AG04449 (cell line): ENCODE measurements at regions not wholly inside any gene's neighbourhood (a gene's known extent, or its start where the extent isn't known, plus 50 kb on each side); places are given as distances from the start of the nearest gene placed in this dataset.

Experiments used
- CTCF ChIA-PET: fragments of 350-600 bp; formaldehyde crosslinking; extraction: SDS; loops from one replicate; lab custom pipeline; 2021; ENCODE audit warnings: antibody characterized with exemption; lab: Yijun Ruan, JAX
- POLR2A ChIA-PET: fragments of 400-600, 350-600 bp; formaldehyde crosslinking; extraction: SDS; loops from one replicate; lab custom pipeline; 2020; ENCODE audit warnings: antibody characterized with exemption, inconsistent platforms; lab: Yijun Ruan, JAX
- DNase-seq: peaks from one replicate; pipeline ENCODE4 v3.0.0-alpha.2; 2010; ENCODE audit warnings: low read depth, low spot score
- H3K4me3 ChIP-seq: 2 replicates; pipeline ENCODE4 v1.5.1; 2011; ENCODE audit warnings: low read depth, mild to moderate bottlenecking, control low read depth, low read length
- CTCF ChIP-seq: IDR thresholded peaks from one replicate; pipeline ENCODE4 v1.5.1; 2011; ENCODE audit warnings: mild to moderate bottlenecking, moderate library complexity, low read length, control low read depth, inconsistent platforms; ENCODE audit not compliant: insufficient read depth; ENCODE audit errors: missing control alignments

- no peak for TF ChIP-seq CTCF
- ChIA-PET CTCF (interaction anchor here (0.8 to 1.5 kb wide), 3 partner anchors 8 to 12 kb away, joined by 3 to 5 read pairs (median 3); no protein-coding TSS in a partner anchor), POLR2A (interaction anchor here (1.6 kb wide), 1 partner anchor 79 kb away, joined by 4 read pairs; the partner anchor contains the start of gene VEGFA)
- no peak for DNase-seq
- no peak overlapping the region for H3K4me3 ChIP-seq
Measured at GRCh38 chr6:43848671-43849391, 78.8 kb downstream of the VEGFA start.

- POLR2A ChIA-PET: no interaction called here
- CTCF ChIA-PET: interaction anchor here (0.9 to 1.5 kb wide), 2 partner anchors 9 to 13 kb away, joined by 3 to 5 read pairs; no protein-coding TSS in a partner anchor
Measured at GRCh38 chr6:43847741-43848630, 78.0 kb downstream of the VEGFA start.

GRCh38 chr6:43846556-43846955 is 76.5 kb downstream of the VEGFA start:
- POLR2A ChIA-PET: no interaction called here
- no peak overlapping the region for H3K4me3 ChIP-seq
- DNase-seq: no peak
- no peak for TF ChIP-seq CTCF
- CTCF ChIA-PET: interaction anchor here (0.8 to 2.4 kb wide), 6 partner anchors 9 to 95 kb away, joined by 3 to 6 read pairs (median 3); no protein-coding TSS in a partner anchor

More at GRCh38 chr6:43847741-43848630, 78.0 kb downstream of the VEGFA start:
- H3K4me3 ChIP-seq: no peak overlapping the region
- TF ChIP-seq CTCF: no peak
- DNase-seq: no peak

GRCh38 chr6:43845646-43846045 is 75.6 kb downstream of the VEGFA start:
- TF ChIP-seq CTCF: no peak
- POLR2A ChIA-PET: no interaction called here

GRCh38 chr6:43843669-43844171 is 73.7 kb downstream of the VEGFA start:
- TF ChIP-seq CTCF: no peak
- no peak overlapping the region for H3K4me3 ChIP-seq
- ChIA-PET POLR2A (no interaction called here), CTCF (interaction anchor here (1.4 kb wide), 1 partner anchor 83 kb away, joined by 3 read pairs; no protein-coding TSS in a partner anchor)
- DNase-seq: no peak

More at GRCh38 chr6:43845646-43846045, 75.6 kb downstream of the VEGFA start:
- no peak overlapping the region for H3K4me3 ChIP-seq
- DNase-seq: no peak
- CTCF ChIA-PET: interaction anchor here (0.6 to 2.4 kb wide), 4 partner anchors 8 to 369 kb away, joined by 3 to 6 read pairs (median 3); no protein-coding TSS in a partner anchor
